Ovary (tissue), 7 donors: ENCODE measurements at regions not wholly inside any gene's neighbourhood (a gene's known extent, or its start where the extent isn't known, plus 50 kb on each side); places are given as distances from the start of the nearest gene placed in this dataset.

Source experiments
- DNase-seq, 5 donors: peaks; one replicate each; pipeline ENCODE4 v3.0.0-alpha.2; 2019 to 2020
- H3K27ac ChIP-seq, 2 donors: fragments of 200-600 bp; one replicate each; pipeline versions ENCODE4 v1.5.1 to v1.8.0; 2019 to 2022
- H3K27me3 ChIP-seq: fragments of 200-600 bp; one replicate; pipeline ENCODE4 v1.8.0; 2022
- H3K36me3 ChIP-seq: fragments of 200-600 bp; sonication (generic); one replicate; pipeline ENCODE4 v1.5.1; 2019
- H3K4me1 ChIP-seq: one replicate; pipeline ENCODE4 v1.8.1; 2013; ENCODE audit warnings: mild to moderate bottlenecking, moderate library complexity; ENCODE audit not compliant: insufficient read depth
- H3K4me3 ChIP-seq: fragments of 200-600 bp; sonication (generic); one replicate; pipeline ENCODE4 v1.5.1; 2017
- H3K9me3 ChIP-seq, 2 donors: fragments of 200-600 bp in 1 of 2; sonication (generic) in 1 of 2; one replicate each; pipeline versions ENCODE4 v1.5.1 to v1.8.1; 2013 to 2019; ENCODE audit warnings: mild to moderate bottlenecking in 1 of 2, moderate library complexity in 1 of 2
- EP300 ChIP-seq: sonication (generic); formaldehyde crosslinking; IDR thresholded peaks from one replicate; pipeline ENCODE4 v1.6.1; 2017; ENCODE audit warnings: antibody characterized with exemption
- POLR2A ChIP-seq: fragments of 450-650 bp; IDR thresholded peaks from one replicate; pipeline ENCODE4 v1.6.1; 2017; ENCODE audit warnings: antibody characterized with exemption, mild to moderate bottlenecking, moderate library complexity
- WGBS, 3 donors: extraction: QIAGEN DNeasy Blood & Tissue Kit in 1 of 3; methylation state at CpG; one replicate each; pipeline versions ENCODE4 v1.1.5 to v1.1.7; 2013 to 2017; 5-methylcytosine and 5-hydroxymethylcytosine counted together
- intact Hi-C, 4 donors: fragments of 100-400 bp; cut with DNase I; formaldehyde crosslinking; loops; one replicate each; pipeline versions ENCODE4 v1.11.0 to v1.15.1; 2022 to 2023
- TF ChIP-seq, protein P1 (sequence below), 3 donors: fragments of 450-650 bp in 2 of 3; fragments of 200-600 bp in 1 of 3; IDR thresholded peaks; one replicate each; pipeline versions ENCODE4 v1.5.1 to v1.8.0; 2016 to 2022; ENCODE audit warnings: antibody characterized with exemption in 3 of 3, mild to moderate bottlenecking in 1 of 3
- donor health status: DM: no; HTN: no; CAD: no; lungs with moderate emphysema.
- donor health status: DM: no; HTN: no; CAD: no.
- donor health status: Bipolar disorder and iron deficiency.
- donor health status: DM: no; HTN: no; CAD: no.
- donor health status: DM: yes; HTN: yes; CAD: no.

GRCh38 chrX:51408462-51408861, 75.8 kb downstream of the NUDT10 start:
- H3K4me1 ChIP-seq = no peaks in the 10 kb centered on the region
- DNase-seq = no peak
- no peaks in the 10 kb centered on the region for H3K9me3 ChIP-seq
- no peak overlapping the region for H3K27ac ChIP-seq
- no peak overlapping the region for H3K4me3 ChIP-seq
- intact Hi-C loops = no loop called here
- TF ChIP-seq EP300 (no peak), POLR2A (no peak)
- TF ChIP-seq, protein P1, sequence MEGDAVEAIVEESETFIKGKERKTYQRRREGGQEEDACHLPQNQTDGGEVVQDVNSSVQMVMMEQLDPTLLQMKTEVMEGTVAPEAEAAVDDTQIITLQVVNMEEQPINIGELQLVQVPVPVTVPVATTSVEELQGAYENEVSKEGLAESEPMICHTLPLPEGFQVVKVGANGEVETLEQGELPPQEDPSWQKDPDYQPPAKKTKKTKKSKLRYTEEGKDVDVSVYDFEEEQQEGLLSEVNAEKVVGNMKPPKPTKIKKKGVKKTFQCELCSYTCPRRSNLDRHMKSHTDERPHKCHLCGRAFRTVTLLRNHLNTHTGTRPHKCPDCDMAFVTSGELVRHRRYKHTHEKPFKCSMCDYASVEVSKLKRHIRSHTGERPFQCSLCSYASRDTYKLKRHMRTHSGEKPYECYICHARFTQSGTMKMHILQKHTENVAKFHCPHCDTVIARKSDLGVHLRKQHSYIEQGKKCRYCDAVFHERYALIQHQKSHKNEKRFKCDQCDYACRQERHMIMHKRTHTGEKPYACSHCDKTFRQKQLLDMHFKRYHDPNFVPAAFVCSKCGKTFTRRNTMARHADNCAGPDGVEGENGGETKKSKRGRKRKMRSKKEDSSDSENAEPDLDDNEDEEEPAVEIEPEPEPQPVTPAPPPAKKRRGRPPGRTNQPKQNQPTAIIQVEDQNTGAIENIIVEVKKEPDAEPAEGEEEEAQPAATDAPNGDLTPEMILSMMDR (IDR thresholded peaks at IDR 0.05) = no peak
- H3K27me3 ChIP-seq = no peaks in the 10 kb centered on the region
- WGBS, 3 donors = 84 to 86% (median 86%) methylated on average over 5 of the region's 5 CpGs
- no peaks in the 10 kb centered on the region for H3K36me3 ChIP-seq

- Histone ChIP-seq H3K4me1 (no peaks in the 10 kb centered on the region), H3K27me3 (no peaks in the 10 kb centered on the region), H3K4me3 (no peak overlapping the region), H3K27ac (no peak overlapping the region), H3K36me3 (no peaks in the 10 kb centered on the region), H3K9me3 (no peaks in the 10 kb centered on the region)
- TF ChIP-seq POLR2A = no peak
- intact Hi-C loops = no loop called here
- no peak for DNase-seq
- WGBS, 3 donors = 89 to 92% (median 91%) methylated on average over 54 of the region's 54 CpGs
These were observed 75.1 kb downstream of the NUDT10 start for GRCh38 chrX:51407520-51408409.

DNA sequence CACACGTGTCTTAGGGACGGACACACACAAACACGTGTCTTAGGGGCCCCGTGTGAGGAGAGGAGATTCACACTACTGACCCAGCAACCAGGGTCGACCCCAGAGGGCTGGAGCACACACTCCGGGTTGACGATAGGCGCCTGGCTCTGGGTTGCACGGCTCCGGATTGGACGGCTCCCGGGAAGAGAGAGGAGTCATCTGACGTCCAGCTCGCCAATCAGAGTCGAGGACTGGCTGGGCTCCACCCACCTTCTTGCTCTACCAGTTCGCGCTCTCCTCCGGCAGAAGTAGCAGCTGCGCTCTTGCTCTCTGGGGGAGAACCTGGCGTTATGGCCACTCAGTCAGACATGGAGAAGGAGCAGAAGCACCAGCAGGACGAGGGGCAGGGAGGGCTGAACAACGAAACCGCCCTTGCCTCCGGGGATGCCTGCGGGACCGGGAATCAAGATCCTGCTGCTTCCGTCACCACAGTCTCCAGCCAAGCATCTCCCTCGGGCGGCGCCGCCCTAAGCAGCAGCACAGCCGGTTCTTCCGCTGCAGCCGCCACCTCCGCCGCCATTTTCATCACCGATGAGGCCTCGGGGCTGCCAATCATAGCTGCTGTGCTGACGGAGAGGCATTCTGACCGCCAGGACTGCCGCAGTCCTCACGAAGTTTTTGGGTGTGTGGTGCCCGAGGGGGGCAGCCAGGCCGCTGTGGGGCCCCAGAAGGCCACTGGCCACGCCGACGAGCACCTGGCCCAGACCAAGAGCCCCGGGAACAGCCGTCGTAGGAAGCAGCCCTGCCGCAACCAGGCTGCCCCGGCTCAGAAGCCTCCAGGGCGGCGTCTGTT, 74.3 kb downstream of the NUDT10 start:
- no peaks in the 10 kb centered on the region for H3K9me3 ChIP-seq
- no peak for DNase-seq
- no peaks in the 10 kb centered on the region for H3K27me3 ChIP-seq
- WGBS, 3 donors = 86 to 92% (median 89%) methylated on average over 54 of the region's 54 CpGs
- H3K4me1 ChIP-seq = no peaks in the 10 kb centered on the region
- H3K36me3 ChIP-seq = no peaks in the 10 kb centered on the region
- no peak overlapping the region for H3K4me3 ChIP-seq
- intact Hi-C loops = no loop called here
- no peak for TF ChIP-seq POLR2A
- no peak for TF ChIP-seq EP300
- TF ChIP-seq, protein P1 (IDR thresholded peaks at IDR 0.05) = no peak
- no peak overlapping the region for H3K27ac ChIP-seq

GRCh38 chrX:51404445-51404844, 71.8 kb downstream of the NUDT10 start:
- H3K4me3 ChIP-seq = no peak overlapping the region
- no peaks in the 10 kb centered on the region for H3K4me1 ChIP-seq
- H3K9me3 ChIP-seq = no peaks in the 10 kb centered on the region
- WGBS, 3 donors = 88 to 91% (median 89%) methylated on average over 4 of the region's 4 CpGs
- intact Hi-C loops = no loop called here
- H3K27me3 ChIP-seq = no peaks in the 10 kb centered on the region
- H3K27ac ChIP-seq = no peak overlapping the region
- no peaks in the 10 kb centered on the region for H3K36me3 ChIP-seq
- TF ChIP-seq POLR2A = no peak
- TF ChIP-seq, protein P1 (IDR thresholded peaks at IDR 0.05) = no peak
- TF ChIP-seq EP300 = no peak
- no peak for DNase-seq
